ENCODE measurements at regions not wholly inside any gene's neighbourhood (a gene's known extent, or its start where the extent isn't known, plus 50 kb on each side); places are given as distances from the start of the nearest gene placed in this dataset.

DNA sequence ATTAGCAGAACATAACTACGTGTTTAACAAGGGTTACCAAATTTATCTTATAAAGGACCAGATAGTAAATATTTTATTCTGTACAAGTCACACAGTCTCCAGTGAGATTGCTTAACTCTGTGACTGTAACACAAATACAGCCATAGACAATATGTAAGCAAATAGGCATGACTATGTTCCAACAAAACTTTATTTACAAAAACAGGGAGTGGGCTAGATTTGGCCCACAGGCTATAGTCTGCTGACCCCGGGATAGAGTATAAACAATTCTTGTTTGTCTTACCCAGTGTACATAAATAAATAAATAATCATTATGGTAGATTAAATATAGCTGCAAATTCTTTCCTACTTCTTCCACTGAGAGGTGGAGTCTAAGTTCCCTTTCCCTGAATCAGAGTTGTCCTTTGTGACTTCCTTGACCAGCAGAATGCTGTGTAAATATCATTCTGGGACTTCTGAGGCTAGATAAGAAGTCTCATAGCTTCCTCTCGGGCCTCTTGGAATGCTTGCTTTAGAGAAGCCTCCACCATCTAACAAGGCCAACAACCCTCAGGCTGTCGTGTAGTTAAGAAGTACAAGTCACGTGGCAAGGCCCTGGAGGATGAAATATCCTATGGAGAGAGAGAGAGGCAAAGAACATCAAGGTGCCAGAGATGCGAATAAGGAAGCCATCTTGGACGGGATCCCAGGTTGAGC, 59.1 kb upstream of the TMEM244 start:
- DNase-seq (ENCODE audit: low read depth in 2 of 2, low spot score in 1 of 2): no peak

DNA sequence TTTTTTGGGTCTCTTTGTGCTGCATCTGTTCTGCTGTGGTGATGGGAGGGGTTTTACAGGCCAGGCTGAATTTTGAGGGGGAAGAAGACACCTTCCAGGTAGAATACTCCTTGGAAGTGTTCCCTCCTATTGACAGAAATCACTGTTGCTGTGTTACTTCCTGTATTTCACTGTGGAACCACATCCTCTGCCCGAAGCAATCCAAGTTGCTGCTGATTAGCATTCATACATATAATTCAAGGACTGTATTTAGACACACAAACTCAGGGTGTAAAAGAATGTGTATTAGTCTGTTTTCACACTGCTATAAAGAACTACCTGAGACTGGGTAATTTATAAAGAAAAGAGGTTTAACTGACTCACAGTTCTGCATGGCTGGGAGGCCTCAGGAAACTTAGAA, 50.6 kb upstream of the TMEM244 start:
- no peak for DNase-seq (ENCODE audit: low read depth in 2 of 2, low spot score in 1 of 2)

Data from stimulated activated CD8-positive, alpha-beta memory T cell treated with anti-CD3 and anti-CD28 coated beads, Interleukin-4, amount 100 ng/mL, for 1 hour (primary cell).